PC-9 (cell line): ENCODE measurements at regions not wholly inside any gene's neighbourhood (a gene's known extent, or its start where the extent isn't known, plus 50 kb on each side); places are given as distances from the start of the nearest gene placed in this dataset.

ENCODE experiments used
- EZH2 ChIP-seq: fragments of 200-600 bp; sonication (generic); IDR thresholded peaks from 2 replicates; pipeline ENCODE4 v1.8.0; 2017; ENCODE audit warnings: antibody characterized with exemption, low read depth
- TF ChIP-seq, protein P1 (sequence below): fragments of 200-600 bp; sonication (generic); conservative IDR thresholded peaks from 2 replicates; pipeline ENCODE4 v1.6.1; 2017; ENCODE audit warnings: mixed run types, antibody characterized with exemption, mild to moderate bottlenecking, moderate library complexity

DNA sequence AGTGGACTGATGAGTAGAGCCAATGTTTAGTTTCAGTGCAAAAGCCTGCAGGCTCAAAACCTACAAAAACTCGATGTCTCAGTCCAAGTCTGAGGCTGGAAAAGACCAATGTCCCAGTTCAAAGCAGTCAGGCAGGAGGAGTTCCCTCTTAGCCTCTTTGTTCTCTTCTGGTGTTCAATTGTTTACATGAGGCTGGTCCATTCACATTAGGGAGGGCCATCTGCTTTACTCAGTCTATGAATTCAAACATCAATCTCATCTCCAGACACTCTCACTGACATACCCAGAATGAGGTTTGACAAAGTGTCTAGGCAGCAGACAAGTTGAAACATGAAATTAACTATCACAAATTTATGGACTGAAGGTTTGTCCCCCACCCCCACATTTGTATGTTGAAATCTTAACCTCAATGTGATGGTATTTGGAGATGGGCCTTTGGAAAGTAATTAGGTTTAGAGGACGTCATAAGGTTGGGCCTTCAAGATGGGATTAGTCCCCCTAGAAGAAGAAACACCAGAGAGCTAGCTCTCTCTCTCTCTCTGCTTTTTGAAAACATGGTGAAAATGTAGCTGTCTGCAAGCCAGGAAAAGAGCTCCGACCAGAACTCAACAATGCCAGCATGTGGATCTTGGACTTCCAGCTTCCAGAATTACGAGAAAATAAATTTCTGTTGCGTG is 438.5 kb upstream of the RGMA start:
- TF ChIP-seq, protein P1, sequence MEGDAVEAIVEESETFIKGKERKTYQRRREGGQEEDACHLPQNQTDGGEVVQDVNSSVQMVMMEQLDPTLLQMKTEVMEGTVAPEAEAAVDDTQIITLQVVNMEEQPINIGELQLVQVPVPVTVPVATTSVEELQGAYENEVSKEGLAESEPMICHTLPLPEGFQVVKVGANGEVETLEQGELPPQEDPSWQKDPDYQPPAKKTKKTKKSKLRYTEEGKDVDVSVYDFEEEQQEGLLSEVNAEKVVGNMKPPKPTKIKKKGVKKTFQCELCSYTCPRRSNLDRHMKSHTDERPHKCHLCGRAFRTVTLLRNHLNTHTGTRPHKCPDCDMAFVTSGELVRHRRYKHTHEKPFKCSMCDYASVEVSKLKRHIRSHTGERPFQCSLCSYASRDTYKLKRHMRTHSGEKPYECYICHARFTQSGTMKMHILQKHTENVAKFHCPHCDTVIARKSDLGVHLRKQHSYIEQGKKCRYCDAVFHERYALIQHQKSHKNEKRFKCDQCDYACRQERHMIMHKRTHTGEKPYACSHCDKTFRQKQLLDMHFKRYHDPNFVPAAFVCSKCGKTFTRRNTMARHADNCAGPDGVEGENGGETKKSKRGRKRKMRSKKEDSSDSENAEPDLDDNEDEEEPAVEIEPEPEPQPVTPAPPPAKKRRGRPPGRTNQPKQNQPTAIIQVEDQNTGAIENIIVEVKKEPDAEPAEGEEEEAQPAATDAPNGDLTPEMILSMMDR: no peak
- no peak for TF ChIP-seq EZH2
